Calu3 (cell line): ENCODE measurements at regions not wholly inside any gene's neighbourhood (a gene's known extent, or its start where the extent isn't known, plus 50 kb on each side); places are given as distances from the start of the nearest gene placed in this dataset.

ENCODE experiments used
- BruUV-seq: library from RNA; stranded (reverse); fragments of 400-500 nt; replicated peaks from 2 replicates; lab custom pipeline; 2021; lab: Mats Ljungman, UMichigan
- CTCF ChIA-PET: fragments of 300-600 bp; sonication (Branson Sonifier 250); formaldehyde crosslinking; loops from one replicate; lab custom pipeline; 2022; ENCODE audit warnings: antibody characterized with exemption; lab: Charles Lee
- DNase-seq: peaks from one replicate; pipeline ENCODE4 v3.0.0; 2022
- H3K27ac Mint-ChIP-seq: one replicate; pipeline ENCODE4 v1.8.0; 2022; ENCODE audit warnings: mixed read lengths; ENCODE audit not compliant: unreplicated experiment
- H3K27me3 Mint-ChIP-seq: one replicate; pipeline ENCODE4 v1.8.0; 2022; ENCODE audit warnings: mixed read lengths; ENCODE audit not compliant: unreplicated experiment
- H3K36me3 Mint-ChIP-seq: one replicate; pipeline ENCODE4 v1.8.0; 2022; ENCODE audit warnings: mild to moderate bottlenecking, moderate library complexity, mixed read lengths; ENCODE audit not compliant: insufficient read depth, unreplicated experiment
- H3K4me1 Mint-ChIP-seq: one replicate; pipeline ENCODE4 v1.8.0; 2022; ENCODE audit warnings: mild to moderate bottlenecking, low read depth, mixed read lengths; ENCODE audit not compliant: unreplicated experiment
- H3K4me3 Mint-ChIP-seq: one replicate; pipeline ENCODE4 v1.8.0; 2022; ENCODE audit warnings: mild to moderate bottlenecking, low read depth, moderate library complexity, mixed read lengths; ENCODE audit not compliant: unreplicated experiment
- H3K9me3 Mint-ChIP-seq: one replicate; pipeline ENCODE4 v1.8.0; 2022; ENCODE audit warnings: low read depth, mixed read lengths; ENCODE audit not compliant: unreplicated experiment
- CTCF ChIP-seq: fragments of 200-600 bp; IDR thresholded peaks from one replicate; pipeline ENCODE4 v1.8.0; 2022; ENCODE audit warnings: antibody characterized with exemption; ENCODE audit not compliant: unreplicated experiment
- intact Hi-C: fragments of 100-400 bp; cut with micrococcal nuclease; formaldehyde crosslinking; loops from one replicate; pipeline ENCODE4 v1.10.0; 2022; ENCODE audit not compliant: unreplicated experiment

- no peaks in the 10 kb centered on the region for H3K36me3 Mint-ChIP-seq
- no peaks in the 10 kb centered on the region for H3K27me3 Mint-ChIP-seq
- H3K4me1 Mint-ChIP-seq: no peaks in the 10 kb centered on the region
- no peak for TF ChIP-seq CTCF
- no peak for DNase-seq
- no TSS peak for BruUV-seq
- intact Hi-C loops: no loop called here
- no peak overlapping the region for H3K4me3 Mint-ChIP-seq
- CTCF ChIA-PET: no interaction called here
- no peaks in the 10 kb centered on the region for H3K9me3 Mint-ChIP-seq
- H3K27ac Mint-ChIP-seq: no peak overlapping the region
These were observed 296.7 kb upstream of the DACH1 start for GRCh38 chr13:72163678-72164077.

GRCh38 chr13:72160977-72161376 lies 294.0 kb upstream of the DACH1 start:
- TF ChIP-seq CTCF: no peak
- intact Hi-C loops: no loop called here
- no peak overlapping the region for H3K4me3 Mint-ChIP-seq
- H3K9me3 Mint-ChIP-seq: no peaks in the 10 kb centered on the region
- H3K27ac Mint-ChIP-seq: no peak overlapping the region
- H3K4me1 Mint-ChIP-seq: no peaks in the 10 kb centered on the region
- no peak for DNase-seq
- CTCF ChIA-PET: no interaction called here
- no peaks in the 10 kb centered on the region for H3K36me3 Mint-ChIP-seq
- no TSS peak for BruUV-seq
- H3K27me3 Mint-ChIP-seq: no peaks in the 10 kb centered on the region

- no peak overlapping the region for H3K4me3 Mint-ChIP-seq
- H3K4me1 Mint-ChIP-seq: no peaks in the 10 kb centered on the region
- CTCF ChIA-PET: interaction anchor here (0.6 kb wide), 1 partner anchor 1005 kb away, joined by 3 read pairs; no protein-coding TSS in a partner anchor
- no peaks in the 10 kb centered on the region for H3K36me3 Mint-ChIP-seq
- H3K27ac Mint-ChIP-seq: no peak overlapping the region
- no peak for DNase-seq
- no peaks in the 10 kb centered on the region for H3K9me3 Mint-ChIP-seq
- TF ChIP-seq CTCF: no peak
- H3K27me3 Mint-ChIP-seq: no peaks in the 10 kb centered on the region
- intact Hi-C loops: no loop called here
- BruUV-seq: no TSS peak
These were observed 289.8 kb upstream of the DACH1 start for GRCh38 chr13:72156760-72157159.

DNA sequence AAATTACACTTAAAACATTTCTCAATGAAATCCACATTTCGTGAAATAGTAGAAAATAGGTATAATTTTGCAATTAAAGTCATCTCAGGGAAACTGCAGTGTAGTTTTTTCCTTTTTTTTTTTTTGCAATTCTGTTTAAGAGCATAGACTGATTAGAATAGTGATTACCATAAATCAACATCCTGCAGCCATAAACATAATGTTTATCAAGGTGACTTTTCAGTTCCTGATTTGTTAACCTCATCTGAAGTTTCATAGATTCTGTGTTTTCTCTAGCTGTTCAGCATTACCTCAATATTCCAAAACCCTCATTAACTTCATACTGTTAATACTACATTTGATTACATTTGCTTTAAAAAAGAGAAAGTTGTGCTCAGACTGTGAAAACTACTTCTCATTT lies 286.3 kb upstream of the DACH1 start:
- no peak for DNase-seq
- no peaks in the 10 kb centered on the region for H3K36me3 Mint-ChIP-seq
- CTCF ChIA-PET: no interaction called here

More for the DNA sequence above, 286.3 kb upstream of the DACH1 start:
- H3K27me3 Mint-ChIP-seq: no peaks in the 10 kb centered on the region
- BruUV-seq: no TSS peak
- no peaks in the 10 kb centered on the region for H3K4me1 Mint-ChIP-seq
- no peak overlapping the region for H3K27ac Mint-ChIP-seq
- intact Hi-C loops: no loop called here
- TF ChIP-seq CTCF: no peak
- no peak overlapping the region for H3K4me3 Mint-ChIP-seq
- H3K9me3 Mint-ChIP-seq: no peaks in the 10 kb centered on the region
